B cell (primary cell): ENCODE measurements at regions not wholly inside any gene's neighbourhood (a gene's known extent, or its start where the extent isn't known, plus 50 kb on each side); places are given as distances from the start of the nearest gene placed in this dataset.

ENCODE experiments used
- ATAC-seq: fragments of 200-7000 bp; cut with Tn5 transposase; one replicate; pipeline ENCODE4 v1.10.0; 2021; ENCODE audit warnings: low read depth, mild to moderate bottlenecking, moderate number of reproducible peaks, moderate library complexity
- CTCF ChIA-PET: fragments of 350-600 bp; sonication (Branson Sonifier 250); formaldehyde crosslinking; loops from one replicate; lab custom pipeline; 2021; ENCODE audit warnings: antibody characterized with exemption, inconsistent platforms; lab: Charles Lee
- POLR2A ChIA-PET: fragments of 350-600 bp; sonication (Branson Sonifier 250); formaldehyde crosslinking; loops from one replicate; lab custom pipeline; 2021; ENCODE audit warnings: antibody characterized with exemption; lab: Charles Lee
- DNase-seq: peaks from one replicate; pipeline ENCODE4 v3.0.0; 2013
- H2AFZ ChIP-seq: 2 replicates; pipeline ENCODE4 v1.6.1; 2012; ENCODE audit warnings: mild to moderate bottlenecking, low read depth, low read length; ENCODE audit not compliant: insufficient read depth, poor library complexity, severe bottlenecking
- H3K27ac ChIP-seq, 2 donors: 1 replicate in 1 of 2; 2 replicates in 1 of 2; pipeline ENCODE4 v1.5.1; 2012 to 2013; ENCODE audit warnings: low read length in 2 of 2, mild to moderate bottlenecking in 2 of 2, moderate library complexity in 1 of 2
- H3K27me3 ChIP-seq, 4 experiments: fragments of 200-600 bp in 1 of 4; sonication (generic) in 1 of 4; replicated peaks in 1 of 4; 1 replicate in 2 of 4; 2 replicates in 2 of 4; pipeline versions ENCODE4 v1.6.1 to v1.7.0; 2013 to 2016; ENCODE audit warnings: low read length in 3 of 4, mild to moderate bottlenecking in 2 of 4, mixed read lengths in 1 of 4, moderate library complexity in 1 of 4; ENCODE audit not compliant: insufficient read depth in 4 of 4, control insufficient read depth in 3 of 4; ENCODE audit errors: control extremely low read depth in 1 of 4
- H3K36me3 ChIP-seq, 2 experiments: replicated peaks in 1 of 2; 1 replicate in 1 of 2; 2 replicates in 1 of 2; pipeline versions ENCODE4 v1.6.1 to v1.7.1; 2013; ENCODE audit warnings: low read length in 1 of 2; ENCODE audit not compliant: insufficient read depth in 2 of 2, control insufficient read depth in 1 of 2; ENCODE audit errors: control extremely low read depth in 1 of 2, extremely low read depth in 1 of 2
- H3K4me1 ChIP-seq, 2 donors: fragments of 200-600 bp in 1 of 2; sonication (generic) in 1 of 2; 1 replicate in 1 of 2; 2 replicates in 1 of 2; pipeline versions ENCODE4 v1.5.1 to v1.6.1; 2013 to 2017; ENCODE audit warnings: low read length in 2 of 2; ENCODE audit not compliant: control insufficient read depth in 2 of 2, insufficient read depth in 2 of 2
- H3K4me2 ChIP-seq: replicated peaks from 2 replicates; pipeline ENCODE3; 2012; ENCODE audit warnings: mild to moderate bottlenecking, low read depth, low read length; ENCODE audit not compliant: poor library complexity, severe bottlenecking
- H3K4me3 ChIP-seq, 5 experiments: fragments of 200-600 bp in 1 of 5; sonication (generic) in 1 of 5; 1 replicate in 3 of 5; 2 replicates in 2 of 5; pipeline versions ENCODE4 v1.5.1 to v1.7.0; 2011 to 2016; ENCODE audit warnings: low read length in 4 of 5, mild to moderate bottlenecking in 4 of 5, low read depth in 2 of 5, control low read depth in 1 of 5, moderate library complexity in 1 of 5; ENCODE audit not compliant: insufficient read depth in 1 of 5; ENCODE audit errors: control extremely low read depth in 1 of 5, extremely low read depth in 1 of 5
- H3K79me2 ChIP-seq: fragments of 200-600 bp; sonication (generic); one replicate; pipeline ENCODE4 v1.6.0; 2016; ENCODE audit warnings: low read length; ENCODE audit not compliant: control insufficient read depth, insufficient read depth
- H3K9ac ChIP-seq: fragments of 200-600 bp; sonication (generic); 2 replicates; pipeline ENCODE4 v1.6.1; 2017; ENCODE audit warnings: mild to moderate bottlenecking, low read length, moderate library complexity
- H3K9me3 ChIP-seq, 3 donors: one replicate each; pipeline versions ENCODE4 v1.6.1 to v1.7.1; 2013; ENCODE audit warnings: low read length in 2 of 3; ENCODE audit not compliant: control insufficient read depth in 2 of 3, insufficient read depth in 1 of 3; ENCODE audit errors: control extremely low read depth in 1 of 3
- H4K20me1 ChIP-seq: 2 replicates; pipeline ENCODE4 v1.6.0; 2012; ENCODE audit warnings: mild to moderate bottlenecking, low read length; ENCODE audit not compliant: insufficient read depth, control insufficient read depth, poor library complexity, severe bottlenecking
- H3K27ac Mint-ChIP-seq: one replicate; pipeline ENCODE4 v1.8.0; 2021; ENCODE audit warnings: mixed read lengths
- H3K27me3 Mint-ChIP-seq: one replicate; pipeline ENCODE4 v1.8.0; 2021; ENCODE audit warnings: mixed read lengths
- H3K4me1 Mint-ChIP-seq: one replicate; pipeline ENCODE4 v1.8.0; 2021; ENCODE audit warnings: mixed read lengths
- H3K4me3 Mint-ChIP-seq: one replicate; pipeline ENCODE4 v1.8.0; 2021; ENCODE audit warnings: mixed read lengths
- H3K9me3 Mint-ChIP-seq: one replicate; pipeline ENCODE4 v1.8.0; 2022; ENCODE audit warnings: mixed read lengths; ENCODE audit not compliant: insufficient read depth
- EZH2 ChIP-seq: IDR thresholded peaks from 2 replicates; pipeline ENCODE4 v1.6.1; 2012; ENCODE audit warnings: borderline replicate concordance, low read depth, mild to moderate bottlenecking, moderate library complexity, low read length; ENCODE audit not compliant: insufficient read depth, poor library complexity, severe bottlenecking
- WGBS: methylation state at CpG from one replicate; pipeline ENCODE4 v1.1.5; 2013; ENCODE audit warnings: missing lambda C conversion rate; ENCODE audit not compliant: insufficient coverage; 5-methylcytosine and 5-hydroxymethylcytosine counted together
- intact Hi-C: fragments of 100-400 bp; cut with micrococcal nuclease; formaldehyde crosslinking; loops from one replicate; pipeline ENCODE4 v1.10.0; 2022
- TF ChIP-seq, protein P1 (sequence below): fragments of 200-600 bp; IDR thresholded peaks from one replicate; pipeline ENCODE4 v1.8.0; 2022; ENCODE audit warnings: antibody characterized with exemption, mild to moderate bottlenecking

DNA sequence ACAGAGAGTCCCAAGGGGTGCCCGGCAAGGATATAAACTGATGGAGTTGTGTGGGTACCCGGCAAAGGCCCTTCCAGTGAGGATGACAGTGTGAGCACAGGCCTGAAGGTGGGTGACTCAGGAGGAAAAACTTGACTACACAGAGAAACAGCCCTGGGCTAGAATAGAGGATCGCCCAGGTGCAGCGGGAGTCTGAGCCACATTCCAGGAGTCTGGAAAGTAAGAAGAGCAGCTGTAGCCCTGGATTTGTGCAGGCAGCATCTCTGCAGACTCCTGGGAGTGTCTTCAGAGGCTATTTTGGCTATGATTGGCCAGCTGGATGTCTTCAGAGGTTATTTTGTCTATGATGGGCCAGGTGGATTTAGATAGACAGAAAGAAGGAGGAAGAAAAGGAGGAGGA, 367.6 kb upstream of the MKI67 start:
- Mint-ChIP-seq H3K9me3 (peaks cover 4% of the 10 kb centered on the region), H3K27ac (no peak overlapping the region), H3K4me1 (no peaks in the 10 kb centered on the region), H3K4me3 (no peak overlapping the region), H3K27me3 (no peaks in the 10 kb centered on the region)
- ChIA-PET CTCF (no interaction called here), POLR2A (no interaction called here)
- Histone ChIP-seq H3K9ac (no peak overlapping the region), H3K27me3 (no peaks in the 10 kb centered on the region), H2AFZ (no peak overlapping the region), H3K27ac (no peak overlapping the region), H4K20me1 (no peaks in the 10 kb centered on the region), H3K4me2 (no peak overlapping the region), H3K4me3 (no peak overlapping the region), H3K4me1 (no peaks in the 10 kb centered on the region), H3K79me2 (no peaks in the 10 kb centered on the region), H3K36me3 (no peaks in the 10 kb centered on the region), H3K9me3 (peaks cover 0 to 21% (median 0%) of the 10 kb centered on the region in 3 donors)
- intact Hi-C loops: no loop called here
- TF ChIP-seq, protein P1, sequence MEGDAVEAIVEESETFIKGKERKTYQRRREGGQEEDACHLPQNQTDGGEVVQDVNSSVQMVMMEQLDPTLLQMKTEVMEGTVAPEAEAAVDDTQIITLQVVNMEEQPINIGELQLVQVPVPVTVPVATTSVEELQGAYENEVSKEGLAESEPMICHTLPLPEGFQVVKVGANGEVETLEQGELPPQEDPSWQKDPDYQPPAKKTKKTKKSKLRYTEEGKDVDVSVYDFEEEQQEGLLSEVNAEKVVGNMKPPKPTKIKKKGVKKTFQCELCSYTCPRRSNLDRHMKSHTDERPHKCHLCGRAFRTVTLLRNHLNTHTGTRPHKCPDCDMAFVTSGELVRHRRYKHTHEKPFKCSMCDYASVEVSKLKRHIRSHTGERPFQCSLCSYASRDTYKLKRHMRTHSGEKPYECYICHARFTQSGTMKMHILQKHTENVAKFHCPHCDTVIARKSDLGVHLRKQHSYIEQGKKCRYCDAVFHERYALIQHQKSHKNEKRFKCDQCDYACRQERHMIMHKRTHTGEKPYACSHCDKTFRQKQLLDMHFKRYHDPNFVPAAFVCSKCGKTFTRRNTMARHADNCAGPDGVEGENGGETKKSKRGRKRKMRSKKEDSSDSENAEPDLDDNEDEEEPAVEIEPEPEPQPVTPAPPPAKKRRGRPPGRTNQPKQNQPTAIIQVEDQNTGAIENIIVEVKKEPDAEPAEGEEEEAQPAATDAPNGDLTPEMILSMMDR: no peak
- no peak for TF ChIP-seq EZH2
- WGBS: 77% methylated on average over 4 of the region's 4 CpGs
- no peak for DNase-seq
- no peak for ATAC-seq

DNA sequence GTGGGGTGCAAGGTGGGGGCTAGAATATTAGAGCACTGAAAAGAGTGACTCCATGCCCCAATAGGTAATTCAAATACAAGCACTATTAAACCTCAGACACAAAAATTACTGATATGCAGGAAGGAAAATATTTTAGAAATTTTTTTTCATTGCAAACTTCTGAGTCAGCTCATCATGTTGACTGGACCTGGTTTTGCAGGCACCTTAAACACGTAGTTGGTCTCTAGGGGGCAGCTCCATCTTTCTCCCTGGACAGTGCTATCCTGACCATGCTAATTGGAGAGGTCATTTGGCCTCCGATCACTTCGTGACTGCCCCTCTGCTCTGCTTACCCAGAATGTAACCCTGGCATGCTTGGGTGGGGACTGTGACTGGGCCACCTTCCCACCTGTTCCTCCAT, 368.4 kb upstream of the MKI67 start:
- no peak for ATAC-seq
- WGBS: 86% methylated on average over 2 of the region's 3 CpGs
- Mint-ChIP-seq H3K9me3 (peaks cover 4% of the 10 kb centered on the region), H3K27me3 (no peaks in the 10 kb centered on the region), H3K4me3 (no peak overlapping the region), H3K4me1 (no peaks in the 10 kb centered on the region), H3K27ac (no peak overlapping the region)
- ChIA-PET POLR2A (no interaction called here), CTCF (no interaction called here)
- Histone ChIP-seq H3K4me1 (no peaks in the 10 kb centered on the region), H3K4me2 (no peak overlapping the region), H2AFZ (no peak overlapping the region), H3K9me3 (peaks cover 0 to 24% (median 0%) of the 10 kb centered on the region in 3 donors), H3K9ac (no peak overlapping the region), H3K36me3 (no peaks in the 10 kb centered on the region), H4K20me1 (no peaks in the 10 kb centered on the region), H3K27me3 (no peaks in the 10 kb centered on the region), H3K79me2 (no peaks in the 10 kb centered on the region), H3K4me3 (no peak overlapping the region), H3K27ac (no peak overlapping the region)
- no peak for DNase-seq
- TF ChIP-seq EZH2: no peak
- TF ChIP-seq, protein P1: no peak
- intact Hi-C loops: no loop called here
